SIG-M5 treated with dmso at 0.1 percent for 504 hours (cell line): ENCODE measurements at regions not wholly inside any gene's neighbourhood (a gene's known extent, or its start where the extent isn't known, plus 50 kb on each side); places are given as distances from the start of the nearest gene placed in this dataset.

Experiments
- DNase-seq: peaks from one replicate; lab custom pipeline; 2025; ENCODE audit not compliant: unreplicated experiment; lab: John Stamatoyannopoulos, UW

DNA sequence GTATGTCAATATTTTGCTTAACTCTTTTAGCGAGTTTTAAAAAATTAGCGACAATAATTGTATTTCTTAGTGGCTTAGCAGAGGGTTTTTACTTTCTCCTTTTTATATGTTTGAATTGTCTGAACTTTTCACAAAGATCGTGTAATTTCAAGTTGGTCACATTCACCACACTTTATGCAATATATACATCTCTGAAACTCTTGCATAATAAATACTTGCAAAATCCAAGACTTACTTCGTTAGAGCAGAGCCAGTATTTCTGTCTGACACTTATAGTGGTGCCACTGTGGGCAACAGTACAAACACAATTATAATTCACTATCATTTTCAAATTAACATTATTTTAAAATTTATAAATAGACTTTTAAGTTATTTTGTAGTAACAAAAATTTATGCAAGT is 62.0 kb downstream of the SUCNR1 start:
- DNase-seq: peak; percentile 89

DNA sequence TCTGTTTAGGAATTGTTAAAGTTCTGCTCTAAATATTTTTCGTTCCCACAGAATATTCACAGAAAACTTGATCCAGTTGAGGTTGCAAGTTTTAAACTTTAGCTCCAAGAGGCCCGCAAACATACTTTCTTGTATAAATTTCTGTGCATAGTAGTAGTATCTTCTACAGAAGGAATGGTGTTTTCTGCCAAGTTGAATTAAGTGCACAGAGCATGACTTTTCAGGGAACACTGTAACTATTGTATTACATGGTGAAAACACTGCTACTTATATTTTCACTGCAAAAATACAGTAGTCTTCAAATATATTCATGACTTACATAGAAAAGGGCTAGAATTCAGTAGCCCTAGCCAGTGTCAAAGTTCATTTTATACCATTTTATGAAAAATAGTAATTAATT is 67.0 kb downstream of the SUCNR1 start:
- DNase-seq: no peak

DNA sequence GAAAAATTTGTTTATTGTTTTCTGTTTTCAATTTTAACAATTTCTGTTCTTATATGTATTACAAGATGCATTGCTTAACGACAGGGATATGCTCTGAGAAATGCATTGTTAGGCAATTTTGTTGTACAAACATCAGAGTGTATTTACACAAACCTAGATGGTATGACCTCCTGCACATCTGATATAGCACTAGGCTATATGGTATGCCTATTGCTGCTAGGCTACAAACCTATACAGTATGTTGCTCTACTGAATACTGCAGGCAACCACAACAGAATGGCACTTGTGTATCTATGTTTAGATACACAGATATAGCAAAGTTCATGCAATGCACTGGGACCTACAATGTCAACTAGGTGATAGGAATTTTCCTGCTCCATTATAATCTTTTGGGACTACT is 70.1 kb downstream of the SUCNR1 start:
- no peak for DNase-seq

DNA sequence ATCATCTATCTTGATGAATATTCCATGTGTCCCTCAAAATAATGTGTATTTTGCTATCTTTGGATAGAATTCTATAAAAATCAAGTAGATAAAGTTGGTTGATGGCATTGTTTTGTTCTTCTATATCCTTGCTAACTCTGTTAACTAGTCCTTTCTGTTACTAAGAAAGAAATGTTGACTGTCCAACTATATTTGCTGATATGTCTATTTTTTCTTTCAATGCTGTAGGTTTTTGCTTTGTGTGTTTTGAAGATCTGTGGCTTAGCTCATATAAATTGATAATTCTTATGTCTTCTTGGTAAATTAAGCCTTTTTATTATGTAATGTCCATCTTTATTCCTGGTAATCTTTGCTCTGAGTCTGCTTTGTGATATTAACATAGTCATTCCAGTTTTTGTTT is 70.9 kb downstream of the SUCNR1 start:
- DNase-seq: no peak

DNA sequence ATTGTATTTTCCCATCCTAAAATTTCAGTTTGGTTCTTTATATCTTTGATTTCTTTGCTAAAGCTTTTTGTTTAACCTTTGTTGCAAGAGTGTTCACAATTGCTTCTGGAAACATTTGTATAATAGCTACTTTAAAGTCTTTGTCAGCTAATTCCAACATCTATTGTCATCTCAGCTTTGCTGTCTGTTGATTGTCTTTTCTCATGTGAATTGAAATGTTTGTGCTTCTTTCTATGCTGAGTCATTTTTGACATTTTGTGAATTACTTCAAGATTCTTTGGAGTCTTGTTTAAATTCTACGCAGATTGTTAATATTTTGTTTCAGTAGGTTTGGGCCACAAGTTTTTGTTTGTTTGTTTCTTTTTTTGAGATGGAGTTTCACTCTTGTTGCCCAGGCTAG is 73.2 kb downstream of the SUCNR1 start:
- DNase-seq: no peak

DNA sequence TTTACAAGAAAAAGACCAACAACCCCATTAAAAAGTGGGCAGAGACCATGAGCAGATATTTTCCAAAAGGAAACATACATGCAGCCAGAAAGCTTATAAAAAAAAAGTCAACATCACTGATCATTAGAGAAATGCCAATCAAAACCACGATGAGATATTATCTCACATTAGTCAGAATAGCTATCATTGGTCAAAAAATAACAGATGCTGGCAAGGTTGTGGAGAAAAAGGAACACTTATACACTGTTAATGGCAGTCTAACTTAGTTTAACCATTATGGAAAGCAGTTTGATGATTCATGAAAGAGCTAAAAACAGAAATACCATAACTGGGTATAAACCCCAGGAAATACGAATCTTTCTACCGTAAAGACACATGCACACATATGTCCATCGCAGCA is 76.3 kb downstream of the SUCNR1 start:
- DNase-seq: no peak

DNA sequence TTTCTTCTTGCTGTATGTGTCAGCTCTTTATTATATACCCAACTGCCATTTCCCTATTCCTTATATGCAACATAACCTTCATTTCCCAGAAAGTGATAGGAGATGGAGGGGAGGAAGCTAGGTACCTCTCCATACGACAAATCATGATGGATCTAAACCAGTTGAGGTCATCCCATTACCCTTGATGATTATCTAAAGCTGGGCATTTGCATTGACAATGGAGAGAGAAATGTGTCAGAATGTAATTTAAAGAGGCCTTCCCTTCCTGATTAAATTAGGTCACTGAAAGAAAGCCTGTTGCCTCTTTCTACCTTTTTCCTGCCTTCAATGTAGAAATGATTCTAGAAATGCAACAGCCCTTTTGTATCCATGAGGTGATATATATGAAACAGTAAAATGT is 81.9 kb downstream of the SUCNR1 start:
- DNase-seq: no peak

DNA sequence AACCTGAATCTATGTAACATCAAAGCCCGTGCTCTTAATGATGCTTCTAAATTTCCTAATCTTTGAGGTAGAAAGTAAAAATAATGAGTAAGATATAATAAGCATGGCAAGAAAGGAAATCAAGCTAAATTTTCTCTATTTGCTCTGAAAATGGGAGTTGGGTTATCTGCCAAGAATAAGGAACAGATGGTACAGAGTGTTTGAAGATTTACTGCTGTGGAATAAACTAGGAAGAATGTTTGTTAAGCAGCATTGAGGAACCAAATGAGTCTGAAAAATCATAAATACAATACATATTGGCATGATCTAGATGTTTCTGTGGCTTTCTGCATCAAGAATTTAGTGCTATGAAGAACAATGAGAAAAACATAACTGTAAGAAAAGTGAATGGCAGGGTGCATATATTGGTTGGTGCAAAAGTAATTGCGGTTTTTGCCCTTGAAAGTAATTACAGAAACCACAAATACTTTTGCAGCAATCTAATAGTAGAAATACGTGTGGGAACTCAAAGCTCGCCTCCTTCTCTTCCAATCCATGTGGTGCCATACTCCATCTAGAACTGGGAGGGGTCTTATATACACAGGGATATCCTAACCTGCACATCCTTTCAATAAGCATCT is 87.6 kb downstream of the SUCNR1 start:
- DNase-seq: no peak

DNA sequence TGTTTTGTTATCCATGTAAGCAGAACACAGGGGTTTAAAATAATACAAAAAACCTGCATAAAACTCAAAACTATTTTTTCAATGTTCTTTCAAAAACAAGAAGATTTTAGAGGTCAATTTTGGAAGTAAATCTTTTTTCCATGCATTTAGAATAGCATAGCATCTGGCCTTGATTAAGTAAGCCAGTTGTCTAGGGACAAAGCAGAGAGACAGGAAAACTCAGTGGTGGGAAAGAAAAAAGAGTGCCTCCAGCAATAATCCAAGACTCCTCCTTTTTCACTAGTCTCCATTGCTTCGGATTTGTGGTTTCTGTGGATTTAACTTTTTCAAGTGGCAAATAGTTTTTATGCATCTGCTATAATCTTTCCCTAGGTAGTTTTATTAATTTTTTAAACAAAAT is 88.9 kb downstream of the SUCNR1 start:
- DNase-seq: no peak

DNA sequence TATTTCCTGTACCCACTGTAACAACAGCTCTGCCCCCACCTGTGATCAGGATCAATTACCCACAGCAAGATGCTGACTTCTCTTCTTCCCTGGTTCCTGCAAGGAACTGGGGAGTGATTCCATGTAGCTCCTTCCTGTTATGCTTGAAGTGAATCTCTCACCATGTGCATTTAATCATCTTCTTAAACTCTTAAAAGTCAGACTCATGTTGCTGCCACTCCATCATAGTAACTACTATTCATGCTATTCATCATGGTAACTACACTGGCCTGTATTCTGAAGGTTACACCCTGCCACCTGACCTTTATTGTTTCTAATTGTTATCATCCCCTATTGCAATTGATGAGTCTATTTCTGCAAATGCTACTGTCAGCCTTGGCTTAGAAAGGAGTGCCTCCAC is 89.5 kb downstream of the SUCNR1 start:
- no peak for DNase-seq

DNA sequence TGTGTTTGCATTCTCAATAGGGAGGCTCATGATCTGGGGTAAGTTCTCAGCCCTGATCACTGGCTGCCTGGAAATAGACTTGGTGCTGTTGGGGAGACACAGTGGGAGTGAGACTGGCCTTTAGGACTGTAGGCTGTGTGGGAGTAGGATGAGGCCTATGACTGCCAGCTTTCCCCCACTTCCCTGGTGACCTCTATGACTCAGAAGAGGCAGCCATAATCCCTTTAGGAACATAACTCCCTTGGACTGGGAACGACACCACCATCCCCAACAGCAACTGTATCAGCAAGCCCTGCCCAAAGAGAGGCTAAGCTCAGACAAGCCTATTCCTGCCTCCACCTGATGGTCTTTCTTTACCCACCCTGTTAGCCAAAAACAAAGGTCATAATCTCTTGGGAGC is 91.3 kb downstream of the SUCNR1 start:
- DNase-seq: no peak

DNA sequence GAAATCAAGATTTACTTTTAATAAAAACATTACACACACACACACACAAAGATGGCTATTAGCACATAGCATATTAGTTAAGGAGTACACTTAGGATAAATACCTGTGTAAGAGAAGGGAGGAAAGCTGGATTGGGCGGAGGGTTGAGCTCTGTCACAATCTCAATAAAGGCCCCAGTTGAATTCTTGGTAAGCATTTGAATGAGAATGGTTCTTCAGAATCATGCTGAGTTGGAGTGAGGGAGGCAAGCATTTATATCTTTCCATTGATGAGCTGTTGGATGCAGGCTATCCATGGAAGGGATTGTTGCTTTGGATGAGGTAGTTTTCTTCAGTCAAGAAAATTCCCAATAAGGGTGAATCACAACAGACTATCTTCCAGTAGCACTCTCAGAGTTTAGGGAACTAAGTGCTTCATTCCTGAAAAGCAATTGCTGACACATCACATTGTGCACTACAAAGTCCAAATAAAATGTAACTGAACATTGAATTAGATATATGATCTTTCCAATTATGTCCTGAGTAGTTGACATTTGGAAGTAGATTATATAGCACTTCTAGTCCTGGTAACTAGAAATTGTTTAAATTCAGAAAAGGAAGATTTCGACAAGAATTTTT is 95.7 kb downstream of the SUCNR1 start:
- no peak for DNase-seq

DNA sequence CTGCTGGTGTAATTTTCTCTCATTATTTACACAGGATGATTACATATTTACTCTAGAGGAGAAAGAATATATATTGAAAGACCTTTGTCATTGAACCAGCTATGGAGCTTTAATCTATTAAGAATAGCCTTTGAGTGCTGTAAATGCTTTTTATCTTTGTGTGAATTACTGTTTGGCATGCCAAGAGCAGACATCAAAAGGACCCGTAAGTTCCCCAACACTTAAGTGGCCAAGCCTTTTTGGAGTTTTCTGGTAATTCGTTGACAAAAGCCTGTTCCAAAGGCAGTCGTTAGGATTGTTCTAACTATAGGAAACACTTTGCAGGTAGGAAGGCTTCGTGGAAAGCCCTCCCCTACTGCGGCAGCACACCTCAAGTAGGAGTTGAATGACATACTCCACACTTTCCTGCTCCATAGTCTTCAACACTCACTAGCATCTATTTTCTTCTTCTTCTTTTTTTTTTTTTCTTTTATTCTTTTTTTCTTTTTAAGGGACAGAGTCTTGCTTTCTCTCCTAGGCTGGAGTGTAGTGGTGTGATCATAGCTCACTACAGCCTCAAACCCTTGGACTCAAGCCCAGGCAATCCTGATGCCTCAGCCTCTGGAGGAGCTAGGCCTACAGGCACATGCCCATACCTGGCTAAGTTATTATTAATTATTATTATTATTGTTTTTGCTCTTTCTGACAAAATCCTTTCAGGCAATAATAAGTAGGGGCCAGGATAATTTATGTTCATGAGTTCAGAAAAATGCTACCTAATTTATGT is 98.6 kb downstream of the SUCNR1 start:
- DNase-seq: no peak

DNA sequence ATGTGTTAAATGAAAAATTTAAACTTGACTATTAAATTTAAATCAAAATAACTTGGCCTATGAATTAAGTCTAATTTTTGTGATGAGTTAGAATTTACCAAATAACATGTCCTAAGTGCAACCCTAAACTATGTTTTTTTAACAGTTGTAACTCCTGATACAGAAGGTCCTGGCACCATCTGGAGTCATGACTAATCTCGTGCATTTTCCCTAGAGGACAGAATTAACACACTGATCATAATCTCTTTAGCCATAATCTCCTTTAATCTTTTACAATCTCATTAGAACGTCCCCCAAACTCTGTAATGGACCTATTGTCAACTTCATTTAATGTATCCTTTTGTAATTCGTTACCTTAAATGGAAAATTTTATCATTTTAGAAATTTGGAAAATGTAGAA is 100.6 kb downstream of the SUCNR1 start:
- DNase-seq: no peak

DNA sequence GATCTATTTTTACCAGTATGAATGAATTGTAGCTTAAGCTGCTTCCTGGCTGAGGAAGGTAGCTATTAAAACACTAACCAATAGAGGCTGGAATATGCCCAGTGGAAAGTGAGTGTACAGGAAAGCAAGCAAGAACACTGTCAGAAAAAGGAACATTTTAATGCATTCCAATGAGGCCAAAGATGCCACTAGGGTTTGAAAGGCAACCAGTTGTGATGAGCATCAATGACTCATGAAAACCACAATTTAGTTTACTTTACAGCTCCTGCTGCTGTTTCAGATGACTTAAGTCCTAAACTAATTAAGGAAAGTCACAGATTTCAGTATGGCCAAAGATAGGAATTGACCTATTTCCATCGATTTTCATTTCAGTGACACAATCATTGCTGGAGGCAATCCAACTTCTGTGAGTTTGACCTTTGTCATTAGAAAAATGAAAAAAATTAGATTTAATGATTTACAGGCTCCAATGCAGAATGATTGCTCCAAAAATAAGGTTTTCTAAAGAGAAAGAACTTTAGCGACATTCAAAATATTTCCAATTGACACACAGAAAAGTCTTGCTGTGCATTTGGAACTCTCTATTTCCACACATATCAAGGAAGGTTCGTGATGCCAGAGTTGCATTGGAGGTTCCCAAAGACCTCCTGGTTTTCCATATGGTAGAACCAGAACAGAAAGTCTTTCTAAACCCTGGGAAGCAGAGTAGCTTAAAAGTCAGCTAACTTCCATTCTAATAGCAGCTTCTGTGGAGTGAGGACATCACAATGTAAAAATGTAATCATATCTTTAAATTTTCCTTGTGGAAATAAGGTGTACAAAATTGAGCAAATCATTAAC is 103.0 kb downstream of the SUCNR1 start:
- peak; percentile 49 for DNase-seq

DNA sequence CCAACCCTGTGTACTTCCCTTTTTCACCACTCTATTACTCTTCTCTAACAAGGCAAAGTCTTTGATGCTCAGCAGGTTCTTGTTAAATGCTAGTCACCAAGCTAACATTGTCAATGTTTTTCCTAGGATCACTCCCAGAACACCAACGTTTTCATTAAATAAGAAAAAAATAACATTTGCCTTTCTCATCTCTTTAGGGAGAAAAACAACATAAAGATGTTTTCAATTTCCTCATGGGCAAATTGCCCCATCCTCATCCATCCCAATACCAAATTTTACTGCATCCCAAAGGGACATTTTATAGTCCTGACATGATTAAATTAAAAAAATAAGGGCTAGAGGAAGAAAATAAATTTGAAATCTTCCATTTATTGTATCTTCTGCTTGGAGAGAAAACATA is 106.5 kb downstream of the SUCNR1 start:
- DNase-seq: peak; percentile 6

DNA sequence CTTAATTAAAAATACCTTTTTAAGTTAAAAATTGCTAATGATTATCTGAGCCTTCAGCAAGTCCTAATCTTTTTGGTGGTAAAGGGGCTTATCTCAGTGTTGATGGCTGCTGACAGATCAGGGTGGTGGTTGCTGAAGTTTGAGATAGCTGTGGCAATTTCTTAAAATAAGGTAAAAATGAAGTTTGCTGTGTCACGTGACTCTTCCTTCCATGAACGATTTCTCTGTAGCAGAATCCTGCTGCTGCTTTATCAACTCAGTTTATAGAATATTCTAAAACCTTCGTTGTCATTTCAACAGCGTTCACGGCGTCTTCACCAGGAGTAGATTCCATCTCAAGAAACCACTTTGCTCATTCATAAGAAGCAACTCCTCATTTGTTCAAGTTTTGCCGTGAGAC is 110.1 kb downstream of the SUCNR1 start:
- DNase-seq: no peak

DNA sequence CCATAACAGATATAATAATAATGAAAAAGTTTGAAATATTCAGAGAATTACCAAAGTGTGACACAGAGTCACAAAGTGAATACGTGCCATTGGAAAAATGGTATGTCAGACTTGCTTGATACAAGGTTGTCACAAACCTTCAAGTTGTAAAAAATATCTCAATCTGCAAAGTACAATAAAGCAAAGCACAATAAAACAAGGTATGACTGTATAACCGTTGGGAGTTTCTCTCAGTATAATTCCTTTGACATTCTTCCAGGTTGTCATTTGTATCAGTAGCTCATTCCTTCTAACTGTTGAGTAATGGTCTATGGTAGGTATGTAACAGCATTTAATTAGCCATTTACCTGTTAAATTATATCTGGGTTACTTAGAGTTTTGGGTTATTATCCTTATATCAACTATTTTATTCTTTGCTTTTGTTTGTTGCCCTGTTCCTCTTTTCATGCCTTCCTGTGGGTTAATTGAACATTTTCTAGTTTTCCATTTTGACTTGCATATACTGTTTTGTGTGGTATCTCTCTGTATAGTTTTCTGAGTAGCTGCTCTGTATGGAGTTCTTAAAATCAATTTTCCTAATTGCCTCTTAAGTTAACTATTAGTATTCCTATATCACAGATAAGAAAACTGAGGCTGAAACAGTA is 112.5 kb downstream of the SUCNR1 start:
- no peak for DNase-seq

DNA sequence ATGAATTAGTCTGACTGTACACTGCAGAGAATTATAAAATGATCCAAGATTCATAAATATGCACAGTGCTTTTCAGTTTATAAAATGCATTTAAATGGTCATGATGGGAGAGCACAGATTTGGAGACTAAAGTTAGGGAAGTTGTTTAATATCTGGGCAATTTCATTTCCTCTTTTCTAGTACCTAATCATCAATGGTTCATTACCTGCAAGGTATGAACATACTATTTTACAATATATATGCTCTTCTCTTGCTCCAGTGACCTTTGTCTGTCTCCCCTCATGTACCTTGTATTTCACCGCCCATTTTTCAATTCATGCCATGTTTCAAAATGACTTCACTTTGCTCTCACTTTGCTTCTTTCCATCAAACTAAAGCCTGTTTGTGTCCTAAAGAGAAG is 114.5 kb downstream of the SUCNR1 start:
- no peak for DNase-seq

DNA sequence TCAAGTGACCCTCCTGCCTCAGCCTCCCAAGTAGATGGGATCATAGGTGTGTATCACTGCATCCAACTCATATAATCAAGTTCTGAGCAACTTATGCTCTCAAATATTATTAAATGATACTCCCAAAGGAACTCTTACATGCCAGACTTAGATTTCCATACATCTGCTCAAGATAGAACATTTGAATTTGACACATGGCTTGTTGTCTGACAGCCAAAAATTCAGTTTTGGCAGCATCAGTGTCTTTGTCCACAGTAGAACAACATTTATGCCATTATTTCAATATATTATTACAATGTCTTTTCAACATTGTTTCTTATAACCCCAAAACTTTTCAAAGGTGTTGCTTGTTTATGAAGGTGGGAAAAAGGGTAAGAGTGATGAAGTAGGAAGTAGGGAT is 116.2 kb downstream of the SUCNR1 start:
- no peak for DNase-seq

DNA sequence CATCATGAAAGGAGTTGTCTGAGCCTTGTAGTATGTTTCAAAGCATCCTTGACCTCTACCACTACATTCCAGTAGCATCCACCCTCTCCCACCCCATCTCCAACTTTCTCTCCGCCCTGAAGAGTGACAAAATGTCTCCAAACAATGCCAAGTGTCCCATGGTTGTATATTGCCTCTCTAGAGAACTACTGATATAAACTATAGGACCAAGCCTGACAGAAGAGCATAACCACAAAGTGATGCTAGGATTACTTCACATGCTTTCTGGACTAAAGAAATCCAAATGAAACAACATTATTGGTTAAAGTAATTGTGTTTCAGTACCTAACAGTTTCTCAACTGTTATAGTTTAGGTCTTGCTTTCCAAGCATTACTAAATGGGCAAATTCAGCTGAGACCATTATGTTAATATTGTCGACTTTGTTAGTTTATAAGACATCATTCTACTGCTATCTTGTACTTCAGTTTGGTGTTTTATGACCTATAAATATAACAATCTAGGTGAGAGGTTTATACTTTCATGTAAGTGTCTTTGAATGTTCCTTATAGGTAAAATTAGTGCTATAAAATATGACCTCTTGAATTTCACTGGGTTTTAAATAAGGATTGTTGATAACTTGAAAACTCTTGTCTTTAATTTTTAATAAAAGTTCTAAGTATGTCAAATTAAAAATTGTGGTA is 117.4 kb downstream of the SUCNR1 start:
- no peak for DNase-seq
